Epithelial cell of esophagus (primary cell): ENCODE measurements at regions not wholly inside any gene's neighbourhood (a gene's known extent, or its start where the extent isn't known, plus 50 kb on each side); places are given as distances from the start of the nearest gene placed in this dataset.
A peak's percentile ranks its signal among the peaks of the same experiment; 100 is the strongest.
"Not testable (repeated sequence)": the region's sequence is repeated elsewhere in the genome, so short reads cannot be mapped to it uniquely, and the experiment has no call there.

ENCODE experiments used
- DNase-seq: peaks from one replicate; pipeline ENCODE4 v3.0.0; 2010; ENCODE audit warnings: low read depth
- H3K4me3 ChIP-seq: 2 replicates; pipeline ENCODE4 v1.5.1; 2011; ENCODE audit warnings: mild to moderate bottlenecking, low read length, control low read depth

GRCh38 chr21:9246010-9246409 is 1275.4 kb upstream of the TPTE start:
- not testable (repeated sequence) for DNase-seq, H3K4me3 ChIP-seq

GRCh38 chr21:9246481-9247289 is 1274.7 kb upstream of the TPTE start:
- H3K4me3 ChIP-seq, result not testable (repeated sequence)
- DNase-seq, result peak; percentile 13

DNA sequence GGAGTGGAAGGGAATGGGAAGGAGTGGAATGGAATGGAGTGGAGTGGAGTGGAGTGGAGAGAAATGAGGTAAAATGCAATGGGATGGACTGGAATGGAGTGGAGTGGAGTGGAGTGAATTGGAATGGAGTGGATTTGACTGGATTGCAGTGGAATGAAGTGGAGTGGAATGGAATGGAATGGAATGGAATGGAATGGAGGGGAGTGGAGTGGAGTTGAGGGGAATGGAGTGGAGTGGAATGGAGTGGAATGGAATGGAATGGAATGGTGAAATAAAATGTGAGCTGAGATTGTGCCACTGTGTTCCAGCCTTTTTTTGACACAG is 1274.1 kb upstream of the TPTE start:
- not testable (repeated sequence) for DNase-seq, H3K4me3 ChIP-seq

DNA sequence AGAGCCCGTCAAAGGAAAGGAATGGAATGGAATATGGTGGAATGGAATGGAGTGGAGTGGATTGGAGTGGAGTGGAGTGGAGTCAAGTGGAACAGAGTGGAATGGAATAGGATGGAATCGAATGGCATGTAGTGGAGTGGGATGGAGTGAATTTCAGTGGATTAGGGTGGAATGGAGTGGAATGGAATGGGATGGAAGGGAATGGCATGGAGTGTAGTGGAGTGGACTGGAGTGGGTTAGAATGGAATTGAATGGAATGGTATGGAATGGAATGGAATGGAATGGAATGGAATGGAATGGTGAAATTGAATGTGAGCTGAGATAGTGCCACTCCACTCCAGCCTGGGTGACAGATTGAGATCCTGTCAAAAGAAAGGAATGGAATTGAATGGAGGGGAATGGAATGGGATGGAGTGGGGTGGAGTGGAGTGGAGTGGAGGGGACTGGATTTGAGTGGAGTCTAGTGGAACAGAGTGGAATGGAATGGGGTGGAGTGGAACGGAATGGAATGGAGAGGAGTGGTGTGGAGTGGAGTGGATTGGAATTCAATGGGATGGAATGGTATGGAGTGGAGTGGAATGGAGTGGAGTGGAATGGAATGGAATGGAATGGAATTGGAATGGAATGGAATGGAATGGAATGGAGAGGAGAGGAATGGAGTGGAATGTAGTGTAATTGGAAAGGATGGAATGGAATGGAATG is 1273.6 kb upstream of the TPTE start:
- not testable (repeated sequence) for H3K4me3 ChIP-seq, DNase-seq
